Smooth muscle cell (in vitro differentiated cells): ENCODE measurements at regions not wholly inside any gene's neighbourhood (a gene's known extent, or its start where the extent isn't known, plus 50 kb on each side); places are given as distances from the start of the nearest gene placed in this dataset.

Experiments
- DNase-seq: peaks from one replicate; lab custom pipeline; 2025; ENCODE audit not compliant: unreplicated experiment; lab: John Stamatoyannopoulos, UW
- H2AFZ ChIP-seq: fragments of 200-600 bp; sonication (generic); 2 replicates; pipeline ENCODE4 v1.6.0; 2016; ENCODE audit warnings: antibody characterized with exemption, low read depth, mild to moderate bottlenecking
- H3F3A ChIP-seq: fragments of 200-600 bp; sonication (generic); 2 replicates; pipeline ENCODE4 v1.6.0; 2017; ENCODE audit warnings: antibody characterized with exemption, low read depth
- H3K27ac ChIP-seq: fragments of 200-600 bp; sonication (generic); 2 replicates; pipeline ENCODE4 v1.5.1; 2016; ENCODE audit warnings: low read depth, mild to moderate bottlenecking
- H3K27me3 ChIP-seq: fragments of 200-600 bp; sonication (generic); 2 replicates; pipeline ENCODE4 v1.6.1; 2016; ENCODE audit warnings: low read depth, mild to moderate bottlenecking
- H3K36me3 ChIP-seq: fragments of 200-600 bp; sonication (generic); 2 replicates; pipeline ENCODE4 v1.5.1; 2016; ENCODE audit warnings: low read depth
- H3K4me1 ChIP-seq: fragments of 200-600 bp; sonication (generic); 2 replicates; pipeline ENCODE4 v1.5.1; 2016; ENCODE audit warnings: low read depth
- H3K4me2 ChIP-seq: fragments of 200-600 bp; sonication (generic); 2 replicates; pipeline ENCODE4 v1.6.0; 2016; ENCODE audit warnings: mild to moderate bottlenecking
- H3K4me3 ChIP-seq: fragments of 200-600 bp; sonication (generic); 2 replicates; pipeline ENCODE4 v1.5.1; 2016; ENCODE audit warnings: mild to moderate bottlenecking
- H3K79me2 ChIP-seq: fragments of 200-600 bp; sonication (generic); 2 replicates; pipeline ENCODE4 v1.6.0; 2016; ENCODE audit warnings: low read depth, mild to moderate bottlenecking
- H3K9ac ChIP-seq: fragments of 200-600 bp; sonication (generic); 2 replicates; pipeline ENCODE4 v1.6.0; 2016; ENCODE audit warnings: low read depth
- H3K9me3 ChIP-seq: fragments of 200-600 bp; sonication (generic); replicated peaks from 2 replicates; pipeline ENCODE4 v1.5.1; 2016; ENCODE audit warnings: low read depth
- H4K20me1 ChIP-seq: fragments of 200-600 bp; sonication (generic); 2 replicates; pipeline ENCODE4 v1.6.0; 2016; ENCODE audit warnings: low read depth
- whole genome bisulfite sequencing: methylation state at CpG from one replicate; pipeline ENCODE4 v1.1.7; 2016; ENCODE audit warnings: low lambda C conversion rate; 5-methylcytosine and 5-hydroxymethylcytosine counted together
- TF ChIP-seq, protein P1 (sequence below): fragments of 200-600 bp; sonication (generic); IDR thresholded peaks from 2 replicates; pipeline ENCODE4 v1.5.1; 2017; ENCODE audit warnings: borderline replicate concordance, mild to moderate bottlenecking, antibody characterized with exemption; ENCODE audit not compliant: insufficient read depth, poor library complexity, severe bottlenecking

DNA sequence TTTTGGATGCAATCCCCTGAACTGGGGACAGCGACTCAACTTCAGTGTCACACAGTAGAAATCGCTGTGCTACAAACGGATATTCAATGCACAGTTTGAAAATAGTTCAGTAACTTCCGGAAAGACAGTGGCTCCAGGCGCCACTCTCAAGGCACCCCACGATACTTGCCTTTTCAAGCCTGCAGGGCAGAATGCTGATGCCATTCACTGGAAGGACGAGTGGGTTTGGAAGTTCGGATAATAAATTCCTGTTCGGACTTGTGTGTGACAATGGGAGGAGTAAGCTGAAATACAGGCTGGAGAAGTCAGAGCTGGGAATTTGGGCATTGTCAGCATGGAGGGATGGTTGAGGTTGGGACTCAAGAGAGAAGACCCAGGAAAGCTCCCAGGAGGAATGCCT is 64.3 kb upstream of the HELT start:
- Histone ChIP-seq H3K36me3 (no peaks in the 10 kb centered on the region), H3K9me3 (no peaks in the 10 kb centered on the region), H2AFZ (no peak overlapping the region), H3K27me3 (no peaks in the 10 kb centered on the region), H3K27ac (no peak overlapping the region), H3K4me1 (no peaks in the 10 kb centered on the region), H3F3A (no peaks in the 10 kb centered on the region), H3K9ac (no peak overlapping the region), H3K4me2 (no peak overlapping the region), H4K20me1 (no peaks in the 10 kb centered on the region), H3K4me3 (no peak overlapping the region), H3K79me2 (no peaks in the 10 kb centered on the region)
- TF ChIP-seq, protein P1, sequence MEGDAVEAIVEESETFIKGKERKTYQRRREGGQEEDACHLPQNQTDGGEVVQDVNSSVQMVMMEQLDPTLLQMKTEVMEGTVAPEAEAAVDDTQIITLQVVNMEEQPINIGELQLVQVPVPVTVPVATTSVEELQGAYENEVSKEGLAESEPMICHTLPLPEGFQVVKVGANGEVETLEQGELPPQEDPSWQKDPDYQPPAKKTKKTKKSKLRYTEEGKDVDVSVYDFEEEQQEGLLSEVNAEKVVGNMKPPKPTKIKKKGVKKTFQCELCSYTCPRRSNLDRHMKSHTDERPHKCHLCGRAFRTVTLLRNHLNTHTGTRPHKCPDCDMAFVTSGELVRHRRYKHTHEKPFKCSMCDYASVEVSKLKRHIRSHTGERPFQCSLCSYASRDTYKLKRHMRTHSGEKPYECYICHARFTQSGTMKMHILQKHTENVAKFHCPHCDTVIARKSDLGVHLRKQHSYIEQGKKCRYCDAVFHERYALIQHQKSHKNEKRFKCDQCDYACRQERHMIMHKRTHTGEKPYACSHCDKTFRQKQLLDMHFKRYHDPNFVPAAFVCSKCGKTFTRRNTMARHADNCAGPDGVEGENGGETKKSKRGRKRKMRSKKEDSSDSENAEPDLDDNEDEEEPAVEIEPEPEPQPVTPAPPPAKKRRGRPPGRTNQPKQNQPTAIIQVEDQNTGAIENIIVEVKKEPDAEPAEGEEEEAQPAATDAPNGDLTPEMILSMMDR, result no peak
- DNase-seq, result no peak
- 79% methylated on average over 9 of the region's 9 CpGs for WGBS

- H3K9ac ChIP-seq, result no peak overlapping the region
- TF ChIP-seq, protein P1, result no peak
- no peaks in the 10 kb centered on the region for H3K4me1 ChIP-seq
- no peak overlapping the region for H3K4me3 ChIP-seq
- H3K27me3 ChIP-seq, result no peaks in the 10 kb centered on the region
- WGBS, result 87% methylated on average over 12 of the region's 12 CpGs
- no peak for DNase-seq
- no peak overlapping the region for H3K27ac ChIP-seq
- no peaks in the 10 kb centered on the region for H3K79me2 ChIP-seq
- no peaks in the 10 kb centered on the region for H3K9me3 ChIP-seq
- H3K36me3 ChIP-seq, result no peaks in the 10 kb centered on the region
- no peak overlapping the region for H2AFZ ChIP-seq
- no peaks in the 10 kb centered on the region for H4K20me1 ChIP-seq
- H3F3A ChIP-seq, result no peaks in the 10 kb centered on the region
- no peak overlapping the region for H3K4me2 ChIP-seq
Observed at GRCh38 chr4:184954482-184954881, 63.8 kb upstream of the HELT start.

- Histone ChIP-seq H2AFZ (no peak overlapping the region), H4K20me1 (no peaks in the 10 kb centered on the region), H3K9ac (no peak overlapping the region), H3K4me3 (no peak overlapping the region), H3K27me3 (no peaks in the 10 kb centered on the region), H3K9me3 (no peaks in the 10 kb centered on the region), H3K36me3 (no peaks in the 10 kb centered on the region), H3K27ac (no peak overlapping the region), H3K4me2 (no peak overlapping the region), H3K4me1 (no peaks in the 10 kb centered on the region), H3F3A (no peaks in the 10 kb centered on the region), H3K79me2 (no peaks in the 10 kb centered on the region)
- no peak for DNase-seq
- TF ChIP-seq, protein P1, result no peak
- 82% methylated on average over 5 of the region's 5 CpGs for WGBS
Observed at GRCh38 chr4:184955116-184955515, 63.2 kb upstream of the HELT start.

DNA sequence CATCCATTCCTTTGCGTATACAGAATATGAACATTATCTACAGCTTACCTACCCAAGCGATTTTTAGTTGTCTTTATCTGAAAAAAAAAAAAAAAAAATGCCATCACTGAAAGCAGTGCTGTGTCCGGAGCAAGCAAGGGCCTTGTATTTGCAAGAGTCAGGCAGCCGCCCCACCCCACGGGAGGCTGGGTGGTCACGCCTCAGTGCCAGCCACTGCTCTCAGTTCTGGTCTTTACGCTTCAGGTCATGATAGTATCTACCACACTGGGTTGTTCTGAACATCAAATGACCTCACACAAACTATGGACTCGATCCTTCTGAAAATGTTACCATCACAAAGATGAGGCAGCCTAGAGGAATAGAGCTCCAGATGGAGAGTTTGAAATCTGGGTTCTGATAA is 62.7 kb upstream of the HELT start:
- 94% methylated on average over 8 of the region's 8 CpGs for WGBS
- H3K36me3 ChIP-seq, result no peaks in the 10 kb centered on the region

More for the DNA sequence above, 62.7 kb upstream of the HELT start:
- Histone ChIP-seq H3K79me2 (no peaks in the 10 kb centered on the region), H3K9me3 (no peaks in the 10 kb centered on the region), H2AFZ (no peak overlapping the region), H3K27me3 (no peaks in the 10 kb centered on the region), H3K4me1 (no peaks in the 10 kb centered on the region), H3K4me2 (no peak overlapping the region), H3K9ac (no peak overlapping the region), H3K27ac (no peak overlapping the region), H3F3A (no peaks in the 10 kb centered on the region), H4K20me1 (no peaks in the 10 kb centered on the region), H3K4me3 (no peak overlapping the region)
- TF ChIP-seq, protein P1, result no peak
- DNase-seq, result no peak
